Activated naive CD8-positive, alpha-beta T cell treated with anti-CD3 and anti-CD28 coated beads, Interleukin-2, amount 10 ng/mL, durations not matched to agents 7 days and 5 days (primary cell): ENCODE measurements at regions not wholly inside any gene's neighbourhood (a gene's known extent, or its start where the extent isn't known, plus 50 kb on each side); places are given as distances from the start of the nearest gene placed in this dataset.

Experiments
- ATAC-seq: fragments of 150-1000 bp; cut with Tn5 transposase; one replicate; pipeline ENCODE4 v1.10.0; 2021; ENCODE audit warnings: low read depth, moderate library complexity
- POLR2A ChIA-PET: fragments of 350-600 bp; sonication (Branson Sonifier 250); formaldehyde crosslinking; loops from one replicate; lab custom pipeline; 2021; ENCODE audit warnings: antibody characterized with exemption; lab: Charles Lee
- DNase-seq: peaks from one replicate; pipeline ENCODE4 v3.0.0; 2021
- H3K27ac Mint-ChIP-seq: one replicate; pipeline ENCODE4 v1.8.0; 2022; ENCODE audit warnings: mild to moderate bottlenecking, mixed read lengths
- H3K27me3 Mint-ChIP-seq: one replicate; pipeline ENCODE4 v1.8.0; 2022; ENCODE audit warnings: mild to moderate bottlenecking, moderate library complexity, mixed read lengths
- H3K36me3 Mint-ChIP-seq: one replicate; pipeline ENCODE4 v1.8.0; 2021; ENCODE audit warnings: mild to moderate bottlenecking, mixed read lengths
- H3K4me1 Mint-ChIP-seq: one replicate; pipeline ENCODE4 v1.8.0; 2021; ENCODE audit warnings: mixed read lengths
- H3K4me3 Mint-ChIP-seq: one replicate; pipeline ENCODE4 v1.8.0; 2022; ENCODE audit warnings: mild to moderate bottlenecking, moderate library complexity, mixed read lengths
- H3K9me3 Mint-ChIP-seq: one replicate; pipeline ENCODE4 v1.8.0; 2021; ENCODE audit warnings: mixed read lengths

- Mint-ChIP-seq H3K27ac (no peak overlapping the region), H3K4me3 (no peak overlapping the region), H3K27me3 (no peaks in the 10 kb centered on the region), H3K9me3 (no peaks in the 10 kb centered on the region), H3K4me1 (no peaks in the 10 kb centered on the region), H3K36me3 (no peaks in the 10 kb centered on the region)
- POLR2A ChIA-PET, result no interaction called here
- ATAC-seq (no peak), DNase-seq (no peak)
These were observed 422.7 kb upstream of the ARGLU1 start for GRCh38 chr13:106990594-106990993.

GRCh38 chr13:106989876-106990275 lies 421.9 kb upstream of the ARGLU1 start:
- no peak for ATAC-seq
- no peaks in the 10 kb centered on the region for H3K27me3 Mint-ChIP-seq

GRCh38 chr13:106987427-106987785 lies 419.5 kb upstream of the ARGLU1 start:
- DNase-seq (no peak), ATAC-seq (no peak)
- no peaks in the 10 kb centered on the region for H3K36me3 Mint-ChIP-seq
- POLR2A ChIA-PET, result no interaction called here
- H3K4me3 Mint-ChIP-seq, result no peak overlapping the region
- no peak overlapping the region for H3K27ac Mint-ChIP-seq
- no peaks in the 10 kb centered on the region for H3K27me3 Mint-ChIP-seq
- H3K9me3 Mint-ChIP-seq, result no peaks in the 10 kb centered on the region
- no peaks in the 10 kb centered on the region for H3K4me1 Mint-ChIP-seq

More at GRCh38 chr13:106989876-106990275, 421.9 kb upstream of the ARGLU1 start:
- no peak overlapping the region for H3K4me3 Mint-ChIP-seq
- H3K36me3 Mint-ChIP-seq, result no peaks in the 10 kb centered on the region
- no peak for DNase-seq
- no peak overlapping the region for H3K27ac Mint-ChIP-seq
- no peaks in the 10 kb centered on the region for H3K4me1 Mint-ChIP-seq
- POLR2A ChIA-PET, result no interaction called here
- no peaks in the 10 kb centered on the region for H3K9me3 Mint-ChIP-seq

GRCh38 chr13:106986687-106987426 lies 418.9 kb upstream of the ARGLU1 start:
- no peaks in the 10 kb centered on the region for H3K4me1 Mint-ChIP-seq
- H3K27me3 Mint-ChIP-seq, result no peaks in the 10 kb centered on the region
- no peak overlapping the region for H3K4me3 Mint-ChIP-seq
- POLR2A ChIA-PET, result no interaction called here
- no peak overlapping the region for H3K27ac Mint-ChIP-seq
- no peaks in the 10 kb centered on the region for H3K9me3 Mint-ChIP-seq
- DNase-seq (no peak), ATAC-seq (no peak)
- no peaks in the 10 kb centered on the region for H3K36me3 Mint-ChIP-seq

- Mint-ChIP-seq H3K4me3 (no peak overlapping the region), H3K9me3 (no peaks in the 10 kb centered on the region), H3K36me3 (no peaks in the 10 kb centered on the region), H3K27me3 (no peaks in the 10 kb centered on the region), H3K4me1 (no peaks in the 10 kb centered on the region), H3K27ac (no peak overlapping the region)
- POLR2A ChIA-PET, result no interaction called here
- DNase-seq (no peak), ATAC-seq (no peak)
These were observed 418.1 kb upstream of the ARGLU1 start for GRCh38 chr13:106986033-106986484.

GRCh38 chr13:106985481-106985880 lies 417.5 kb upstream of the ARGLU1 start:
- H3K27ac Mint-ChIP-seq, result no peak overlapping the region
- ATAC-seq (no peak), DNase-seq (no peak)
- H3K4me1 Mint-ChIP-seq, result no peaks in the 10 kb centered on the region
- no peak overlapping the region for H3K4me3 Mint-ChIP-seq
- H3K36me3 Mint-ChIP-seq, result no peaks in the 10 kb centered on the region
- no peaks in the 10 kb centered on the region for H3K9me3 Mint-ChIP-seq
- POLR2A ChIA-PET, result no interaction called here
- H3K27me3 Mint-ChIP-seq, result no peaks in the 10 kb centered on the region

GRCh38 chr13:106981051-106981450 lies 413.1 kb upstream of the ARGLU1 start:
- H3K4me3 Mint-ChIP-seq, result no peak overlapping the region
- no peaks in the 10 kb centered on the region for H3K9me3 Mint-ChIP-seq
- ATAC-seq (no peak), DNase-seq (no peak)
- no peaks in the 10 kb centered on the region for H3K4me1 Mint-ChIP-seq
- no peaks in the 10 kb centered on the region for H3K36me3 Mint-ChIP-seq
- no peak overlapping the region for H3K27ac Mint-ChIP-seq
- H3K27me3 Mint-ChIP-seq, result no peaks in the 10 kb centered on the region
- POLR2A ChIA-PET, result no interaction called here

GRCh38 chr13:106967391-106967790 lies 399.5 kb upstream of the ARGLU1 start:
- Mint-ChIP-seq H3K27ac (no peak overlapping the region), H3K9me3 (no peaks in the 10 kb centered on the region), H3K4me1 (no peaks in the 10 kb centered on the region), H3K27me3 (no peaks in the 10 kb centered on the region), H3K4me3 (no peak overlapping the region), H3K36me3 (no peaks in the 10 kb centered on the region)
- POLR2A ChIA-PET, result no interaction called here
- DNase-seq (no peak), ATAC-seq (no peak)

GRCh38 chr13:106963151-106963550 lies 395.2 kb upstream of the ARGLU1 start:
- H3K9me3 Mint-ChIP-seq, result no peaks in the 10 kb centered on the region
- no peaks in the 10 kb centered on the region for H3K4me1 Mint-ChIP-seq
- no peak overlapping the region for H3K4me3 Mint-ChIP-seq
- ATAC-seq, result no peak
- DNase-seq, result no peak
- POLR2A ChIA-PET, result no interaction called here
- no peaks in the 10 kb centered on the region for H3K36me3 Mint-ChIP-seq
- H3K27me3 Mint-ChIP-seq, result no peaks in the 10 kb centered on the region
- H3K27ac Mint-ChIP-seq, result no peak overlapping the region

GRCh38 chr13:106961651-106962050 lies 393.7 kb upstream of the ARGLU1 start:
- POLR2A ChIA-PET, result no interaction called here
- DNase-seq (no peak), ATAC-seq (no peak)
- no peaks in the 10 kb centered on the region for H3K27me3 Mint-ChIP-seq
- no peaks in the 10 kb centered on the region for H3K36me3 Mint-ChIP-seq
- H3K27ac Mint-ChIP-seq, result no peak overlapping the region
- H3K4me1 Mint-ChIP-seq, result no peaks in the 10 kb centered on the region
- no peaks in the 10 kb centered on the region for H3K9me3 Mint-ChIP-seq
- no peak overlapping the region for H3K4me3 Mint-ChIP-seq

GRCh38 chr13:106961216-106961615 lies 393.3 kb upstream of the ARGLU1 start:
- DNase-seq, result no peak
- Mint-ChIP-seq H3K4me3 (no peak overlapping the region), H3K27ac (no peak overlapping the region), H3K4me1 (no peaks in the 10 kb centered on the region), H3K27me3 (no peaks in the 10 kb centered on the region), H3K9me3 (no peaks in the 10 kb centered on the region), H3K36me3 (no peaks in the 10 kb centered on the region)
- ATAC-seq, result no peak
- POLR2A ChIA-PET, result no interaction called here

GRCh38 chr13:106958621-106959048 lies 390.7 kb upstream of the ARGLU1 start:
- POLR2A ChIA-PET, result no interaction called here
- ATAC-seq (no peak), DNase-seq (no peak)
- H3K9me3 Mint-ChIP-seq, result no peaks in the 10 kb centered on the region
- H3K36me3 Mint-ChIP-seq, result no peaks in the 10 kb centered on the region
- no peak overlapping the region for H3K4me3 Mint-ChIP-seq
- no peaks in the 10 kb centered on the region for H3K27me3 Mint-ChIP-seq
- no peaks in the 10 kb centered on the region for H3K4me1 Mint-ChIP-seq
- H3K27ac Mint-ChIP-seq, result no peak overlapping the region

GRCh38 chr13:106942563-106942962 lies 374.6 kb upstream of the ARGLU1 start:
- H3K27ac Mint-ChIP-seq, result no peak overlapping the region
- ATAC-seq (no peak), DNase-seq (no peak)
- no peaks in the 10 kb centered on the region for H3K4me1 Mint-ChIP-seq
- H3K27me3 Mint-ChIP-seq, result no peaks in the 10 kb centered on the region
- POLR2A ChIA-PET, result no interaction called here
- peaks cover 4% of the 10 kb centered on the region for H3K9me3 Mint-ChIP-seq
- H3K36me3 Mint-ChIP-seq, result no peaks in the 10 kb centered on the region
- no peak overlapping the region for H3K4me3 Mint-ChIP-seq

GRCh38 chr13:106941779-106942178 lies 373.8 kb upstream of the ARGLU1 start:
- POLR2A ChIA-PET, result no interaction called here
- Mint-ChIP-seq H3K27ac (no peak overlapping the region), H3K9me3 (peaks cover 4% of the 10 kb centered on the region), H3K27me3 (no peaks in the 10 kb centered on the region), H3K4me1 (no peaks in the 10 kb centered on the region), H3K4me3 (no peak overlapping the region), H3K36me3 (no peaks in the 10 kb centered on the region)
- DNase-seq (no peak), ATAC-seq (no peak)
